ENCODE measurements at regions not wholly inside any gene's neighbourhood (a gene's known extent, or its start where the extent isn't known, plus 50 kb on each side); places are given as distances from the start of the nearest gene placed in this dataset.

DNA sequence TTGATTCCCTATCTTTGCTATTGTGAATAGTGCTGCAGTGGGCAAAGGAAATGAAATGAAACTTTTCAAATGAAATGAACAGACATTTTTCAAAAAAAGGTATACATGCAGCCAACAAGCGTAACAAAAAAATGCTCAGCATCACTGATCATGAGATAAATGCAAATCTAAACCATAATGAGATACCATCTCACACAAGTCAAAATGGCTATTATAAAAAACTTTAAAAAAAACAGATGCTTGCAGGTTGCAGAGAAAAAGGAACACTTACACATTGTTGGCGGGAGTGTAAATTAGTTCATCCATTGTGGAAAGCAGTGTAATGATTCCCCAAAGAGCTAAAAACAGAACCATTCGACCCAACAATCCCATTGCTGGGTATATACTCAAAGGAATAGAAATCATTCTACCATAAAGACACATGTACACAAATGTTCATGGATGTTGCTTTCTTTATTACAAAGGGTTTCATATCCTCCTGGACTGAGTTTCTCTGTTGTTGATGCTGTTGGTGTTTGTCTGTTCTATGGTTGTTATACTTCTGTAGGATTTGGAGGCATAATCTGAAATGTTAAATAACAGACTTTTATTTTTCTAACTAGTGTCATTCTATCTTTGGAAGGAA is 99.3 kb upstream of the SOX9 start:
- TF ChIP-seq POLR2AphosphoS5 (IDR thresholded peaks at IDR 0.05; ENCODE audit: low read depth), result no peak
- TF ChIP-seq ZNF331 (CRISPR knock-in tag; IDR thresholded peaks at IDR 0.05; ENCODE audit: low read depth), result no peak

DNA sequence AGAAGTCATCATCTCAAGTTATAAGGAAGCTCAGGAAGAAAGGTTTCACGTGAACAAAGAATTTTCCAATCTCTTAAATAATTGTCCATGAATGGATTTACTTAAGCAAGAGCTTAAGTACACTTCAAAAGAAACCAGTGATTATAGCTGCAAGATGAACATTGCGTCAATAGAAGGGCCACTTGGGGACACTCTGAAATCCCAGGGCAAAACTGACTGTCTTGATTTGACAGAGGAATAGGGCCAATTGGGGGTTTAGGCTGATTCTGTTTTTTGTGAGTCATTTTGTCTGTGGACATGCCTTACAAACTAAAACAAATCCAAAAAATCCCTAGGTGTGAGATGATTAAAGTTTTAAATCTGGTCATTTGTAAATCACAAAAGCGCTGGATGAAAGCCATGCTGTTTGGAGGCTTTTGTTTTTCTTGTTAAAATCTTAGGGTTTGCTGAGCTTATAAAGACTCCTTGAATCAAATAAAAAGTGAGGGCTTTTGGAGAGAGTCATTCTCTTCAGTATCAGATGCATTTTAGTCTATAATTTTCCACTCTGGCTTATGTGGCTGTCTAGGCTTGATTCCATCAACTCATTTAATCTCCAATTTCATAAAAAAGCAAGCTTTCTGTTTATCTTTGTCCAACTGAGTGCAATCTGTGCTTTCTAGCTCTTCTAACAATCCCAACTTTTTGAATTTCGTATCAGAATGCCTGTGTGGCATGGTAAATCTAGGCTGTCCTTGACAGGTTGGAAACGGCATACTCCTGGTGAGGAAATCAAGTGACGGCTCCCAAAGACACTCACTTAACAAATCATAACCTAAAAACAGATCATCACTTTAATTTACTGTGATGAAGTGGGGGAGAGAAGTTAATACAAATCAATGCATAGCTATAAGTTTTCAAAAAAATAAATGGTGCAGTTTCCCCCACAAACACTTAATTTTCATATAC is 98.2 kb upstream of the SOX9 start:
- no peak overlapping the region for H3K4me2 ChIP-seq
- H3K4me3 ChIP-seq, result no peak overlapping the region
- H3K9me2 ChIP-seq (ENCODE audit: insufficient read depth), result no peaks in the 10 kb centered on the region
- DNase-seq (ENCODE audit: low spot score), result no peak
- Mint-ChIP-seq H3K4me1 (peaks cover 22% of the 10 kb centered on the region), H3K27ac (no peak overlapping the region), H3K9me3 (no peaks in the 10 kb centered on the region), H3K36me3 (ENCODE audit: low read depth) (no peaks in the 10 kb centered on the region), H3K27me3 (ENCODE audit: insufficient read depth, low read depth, poor library complexity) (no peaks in the 10 kb centered on the region), H3K4me3 (no peak overlapping the region)
- H3F3A ChIP-seq (replicated peaks; ENCODE audit: low read depth), result no peaks in the 10 kb centered on the region
- peak overlapping the region; percentile 8; the same call in 1 of the 2 replicates for H2AFZ ChIP-seq
- H3K79me2 ChIP-seq (replicated peaks; ENCODE audit: insufficient read depth), result no peaks in the 10 kb centered on the region
- H3K27ac ChIP-seq (ENCODE audit: low read depth), result no peak overlapping the region
- peaks cover 9% of the 10 kb centered on the region; the same call in 1 of the 2 replicates for H3K4me1 ChIP-seq (ENCODE audit: insufficient read depth)
- H3K36me3 ChIP-seq (ENCODE audit: insufficient read depth), result no peaks in the 10 kb centered on the region
- H3K27me3 ChIP-seq (ENCODE audit: insufficient read depth), result no peaks in the 10 kb centered on the region
- ATAC-seq, result no peak
- H4K20me1 ChIP-seq (replicated peaks; ENCODE audit: insufficient read depth), result no peaks in the 10 kb centered on the region
- TF ChIP-seq, protein P1, sequence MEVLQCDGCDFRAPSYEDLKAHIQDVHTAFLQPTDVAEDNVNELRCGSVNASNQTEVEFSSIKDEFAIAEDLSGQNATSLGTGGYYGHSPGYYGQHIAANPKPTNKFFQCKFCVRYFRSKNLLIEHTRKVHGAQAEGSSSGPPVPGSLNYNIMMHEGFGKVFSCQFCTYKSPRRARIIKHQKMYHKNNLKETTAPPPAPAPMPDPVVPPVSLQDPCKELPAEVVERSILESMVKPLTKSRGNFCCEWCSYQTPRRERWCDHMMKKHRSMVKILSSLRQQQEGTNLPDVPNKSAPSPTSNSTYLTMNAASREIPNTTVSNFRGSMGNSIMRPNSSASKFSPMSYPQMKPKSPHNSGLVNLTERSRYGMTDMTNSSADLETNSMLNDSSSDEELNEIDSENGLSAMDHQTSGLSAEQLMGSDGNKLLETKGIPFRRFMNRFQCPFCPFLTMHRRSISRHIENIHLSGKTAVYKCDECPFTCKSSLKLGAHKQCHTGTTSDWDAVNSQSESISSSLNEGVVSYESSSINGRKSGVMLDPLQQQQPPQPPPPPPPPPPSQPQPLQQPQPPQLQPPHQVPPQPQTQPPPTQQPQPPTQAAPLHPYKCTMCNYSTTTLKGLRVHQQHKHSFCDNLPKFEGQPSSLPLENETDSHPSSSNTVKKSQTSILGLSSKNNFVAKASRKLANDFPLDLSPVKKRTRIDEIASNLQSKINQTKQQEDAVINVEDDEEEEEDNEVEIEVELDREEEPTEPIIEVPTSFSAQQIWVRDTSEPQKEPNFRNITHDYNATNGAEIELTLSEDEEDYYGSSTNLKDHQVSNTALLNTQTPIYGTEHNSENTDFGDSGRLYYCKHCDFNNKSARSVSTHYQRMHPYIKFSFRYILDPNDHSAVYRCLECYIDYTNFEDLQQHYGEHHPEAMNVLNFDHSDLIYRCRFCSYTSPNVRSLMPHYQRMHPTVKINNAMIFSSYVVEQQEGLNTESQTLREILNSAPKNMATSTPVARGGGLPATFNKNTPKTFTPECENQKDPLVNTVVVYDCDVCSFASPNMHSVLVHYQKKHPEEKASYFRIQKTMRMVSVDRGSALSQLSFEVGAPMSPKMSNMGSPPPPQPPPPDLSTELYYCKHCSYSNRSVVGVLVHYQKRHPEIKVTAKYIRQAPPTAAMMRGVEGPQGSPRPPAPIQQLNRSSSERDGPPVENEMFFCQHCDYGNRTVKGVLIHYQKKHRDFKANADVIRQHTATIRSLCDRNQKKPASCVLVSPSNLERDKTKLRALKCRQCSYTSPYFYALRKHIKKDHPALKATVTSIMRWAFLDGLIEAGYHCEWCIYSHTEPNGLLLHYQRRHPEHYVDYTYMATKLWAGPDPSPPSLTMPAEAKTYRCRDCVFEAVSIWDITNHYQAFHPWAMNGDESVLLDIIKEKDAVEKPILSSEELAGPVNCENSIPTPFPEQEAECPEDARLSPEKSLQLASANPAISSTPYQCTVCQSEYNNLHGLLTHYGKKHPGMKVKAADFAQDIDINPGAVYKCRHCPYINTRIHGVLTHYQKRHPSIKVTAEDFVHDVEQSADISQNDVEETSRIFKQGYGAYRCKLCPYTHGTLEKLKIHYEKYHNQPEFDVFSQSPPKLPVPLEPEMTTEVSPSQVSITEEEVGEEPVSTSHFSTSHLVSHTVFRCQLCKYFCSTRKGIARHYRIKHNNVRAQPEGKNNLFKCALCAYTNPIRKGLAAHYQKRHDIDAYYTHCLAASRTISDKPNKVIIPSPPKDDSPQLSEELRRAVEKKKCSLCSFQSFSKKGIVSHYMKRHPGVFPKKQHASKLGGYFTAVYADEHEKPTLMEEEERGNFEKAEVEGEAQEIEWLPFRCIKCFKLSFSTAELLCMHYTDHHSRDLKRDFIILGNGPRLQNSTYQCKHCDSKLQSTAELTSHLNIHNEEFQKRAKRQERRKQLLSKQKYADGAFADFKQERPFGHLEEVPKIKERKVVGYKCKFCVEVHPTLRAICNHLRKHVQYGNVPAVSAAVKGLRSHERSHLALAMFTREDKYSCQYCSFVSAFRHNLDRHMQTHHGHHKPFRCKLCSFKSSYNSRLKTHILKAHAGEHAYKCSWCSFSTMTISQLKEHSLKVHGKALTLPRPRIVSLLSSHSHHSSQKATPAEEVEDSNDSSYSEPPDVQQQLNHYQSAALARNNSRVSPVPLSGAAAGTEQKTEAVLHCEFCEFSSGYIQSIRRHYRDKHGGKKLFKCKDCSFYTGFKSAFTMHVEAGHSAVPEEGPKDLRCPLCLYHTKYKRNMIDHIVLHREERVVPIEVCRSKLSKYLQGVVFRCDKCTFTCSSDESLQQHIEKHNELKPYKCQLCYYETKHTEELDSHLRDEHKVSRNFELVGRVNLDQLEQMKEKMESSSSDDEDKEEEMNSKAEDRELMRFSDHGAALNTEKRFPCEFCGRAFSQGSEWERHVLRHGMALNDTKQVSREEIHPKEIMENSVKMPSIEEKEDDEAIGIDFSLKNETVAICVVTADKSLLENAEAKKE (CRISPR knock-in tag; IDR thresholded peaks at IDR 0.05), result no peak
- TF ChIP-seq ZNF331 (CRISPR knock-in tag; IDR thresholded peaks at IDR 0.05; ENCODE audit: low read depth) (no peak), ZNF114 (CRISPR knock-in tag; IDR thresholded peaks at IDR 0.05) (no peak), JUNB (IDR thresholded peaks at IDR 0.05; ENCODE audit: unreplicated experiment) (no peak), STAT1 (IDR thresholded peaks at IDR 0.05; ENCODE audit: unreplicated experiment) (no peak), POLR2AphosphoS5 (IDR thresholded peaks at IDR 0.05; ENCODE audit: low read depth) (no peak), ETS1 (IDR thresholded peaks at IDR 0.05) (no peak), EZH2phosphoT487 (IDR thresholded peaks at IDR 0.05; ENCODE audit: unreplicated experiment) (no peak)
- TF ChIP-seq, protein P2, sequence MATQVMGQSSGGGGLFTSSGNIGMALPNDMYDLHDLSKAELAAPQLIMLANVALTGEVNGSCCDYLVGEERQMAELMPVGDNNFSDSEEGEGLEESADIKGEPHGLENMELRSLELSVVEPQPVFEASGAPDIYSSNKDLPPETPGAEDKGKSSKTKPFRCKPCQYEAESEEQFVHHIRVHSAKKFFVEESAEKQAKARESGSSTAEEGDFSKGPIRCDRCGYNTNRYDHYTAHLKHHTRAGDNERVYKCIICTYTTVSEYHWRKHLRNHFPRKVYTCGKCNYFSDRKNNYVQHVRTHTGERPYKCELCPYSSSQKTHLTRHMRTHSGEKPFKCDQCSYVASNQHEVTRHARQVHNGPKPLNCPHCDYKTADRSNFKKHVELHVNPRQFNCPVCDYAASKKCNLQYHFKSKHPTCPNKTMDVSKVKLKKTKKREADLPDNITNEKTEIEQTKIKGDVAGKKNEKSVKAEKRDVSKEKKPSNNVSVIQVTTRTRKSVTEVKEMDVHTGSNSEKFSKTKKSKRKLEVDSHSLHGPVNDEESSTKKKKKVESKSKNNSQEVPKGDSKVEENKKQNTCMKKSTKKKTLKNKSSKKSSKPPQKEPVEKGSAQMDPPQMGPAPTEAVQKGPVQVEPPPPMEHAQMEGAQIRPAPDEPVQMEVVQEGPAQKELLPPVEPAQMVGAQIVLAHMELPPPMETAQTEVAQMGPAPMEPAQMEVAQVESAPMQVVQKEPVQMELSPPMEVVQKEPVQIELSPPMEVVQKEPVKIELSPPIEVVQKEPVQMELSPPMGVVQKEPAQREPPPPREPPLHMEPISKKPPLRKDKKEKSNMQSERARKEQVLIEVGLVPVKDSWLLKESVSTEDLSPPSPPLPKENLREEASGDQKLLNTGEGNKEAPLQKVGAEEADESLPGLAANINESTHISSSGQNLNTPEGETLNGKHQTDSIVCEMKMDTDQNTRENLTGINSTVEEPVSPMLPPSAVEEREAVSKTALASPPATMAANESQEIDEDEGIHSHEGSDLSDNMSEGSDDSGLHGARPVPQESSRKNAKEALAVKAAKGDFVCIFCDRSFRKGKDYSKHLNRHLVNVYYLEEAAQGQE (IDR thresholded peaks at IDR 0.05; ENCODE audit: unreplicated experiment), result no peak

More for the DNA sequence above, 99.3 kb upstream of the SOX9 start:
- ATAC-seq (no peak), DNase-seq (ENCODE audit: low spot score) (no peak)
- H3K27ac ChIP-seq (ENCODE audit: low read depth), result no peak overlapping the region
- H2AFZ ChIP-seq, result no peak overlapping the region
- H3K4me1 Mint-ChIP-seq, result peaks cover 14% of the 10 kb centered on the region
- H3K36me3 ChIP-seq (ENCODE audit: insufficient read depth), result no peaks in the 10 kb centered on the region
- H3K79me2 ChIP-seq (replicated peaks; ENCODE audit: insufficient read depth), result no peaks in the 10 kb centered on the region
- no peak overlapping the region for H3K4me3 Mint-ChIP-seq
- H3F3A ChIP-seq (replicated peaks; ENCODE audit: low read depth), result no peaks in the 10 kb centered on the region
- H3K4me1 ChIP-seq (ENCODE audit: insufficient read depth), result no peaks in the 10 kb centered on the region
- H3K9me3 Mint-ChIP-seq, result no peaks in the 10 kb centered on the region
- no peaks in the 10 kb centered on the region for H3K9me2 ChIP-seq (ENCODE audit: insufficient read depth)
- no peaks in the 10 kb centered on the region for H3K27me3 Mint-ChIP-seq (ENCODE audit: insufficient read depth, low read depth, poor library complexity)
- H3K27ac Mint-ChIP-seq, result no peak overlapping the region
- H3K4me2 ChIP-seq, result no peak overlapping the region
- H4K20me1 ChIP-seq (replicated peaks; ENCODE audit: insufficient read depth), result no peaks in the 10 kb centered on the region
- H3K4me3 ChIP-seq, result no peak overlapping the region
- no peaks in the 10 kb centered on the region for H3K27me3 ChIP-seq (ENCODE audit: insufficient read depth)
- no peaks in the 10 kb centered on the region for H3K36me3 Mint-ChIP-seq (ENCODE audit: low read depth)

Data from GM23338 (cell line).